Gastrocnemius medialis (tissue), 4 donors: ENCODE measurements at regions not wholly inside any gene's neighbourhood (a gene's known extent, or its start where the extent isn't known, plus 50 kb on each side); places are given as distances from the start of the nearest gene placed in this dataset.

ENCODE experiments used
- ATAC-seq, 2 donors: fragments of 150-250 bp; one replicate each; pipeline ENCODE4 v1.9.1; 2016
- DNase-seq, 2 donors: peaks; one replicate each; pipeline ENCODE4 v3.0.0-alpha.2; 2019
- H3K27ac ChIP-seq, 4 donors: fragments of 200-600 bp; sonication (generic); 1 replicate in 1 of 4; 2 replicates in 3 of 4; pipeline ENCODE4 v1.5.1; 2016 to 2018; ENCODE audit warnings: mild to moderate bottlenecking in 2 of 4, moderate library complexity in 1 of 4
- H3K27me3 ChIP-seq, 3 donors: fragments of 200-600 bp; sonication (generic) in 2 of 3; 1 replicate in 1 of 3; 2 replicates in 2 of 3; pipeline versions ENCODE4 v1.5.1 to v1.6.0; 2016 to 2019; ENCODE audit warnings: mild to moderate bottlenecking in 1 of 3, moderate library complexity in 1 of 3
- H3K36me3 ChIP-seq, 2 donors: fragments of 200-600 bp; sonication (generic) in 1 of 2; one replicate each; pipeline ENCODE4 v1.5.1; 2017 to 2018
- H3K4me1 ChIP-seq, 2 donors: fragments of 200-600 bp; sonication (generic) in 1 of 2; one replicate each; pipeline ENCODE4 v1.5.1; 2016 to 2017; ENCODE audit warnings: mild to moderate bottlenecking in 2 of 2
- H3K4me3 ChIP-seq, 4 donors: fragments of 200-600 bp; sonication (generic) in 3 of 4; 1 replicate in 1 of 4; 2 replicates in 3 of 4; pipeline ENCODE4 v1.5.1; 2016 to 2019; ENCODE audit warnings: mild to moderate bottlenecking in 2 of 4
- H3K9me3 ChIP-seq, 3 donors: fragments of 200-600 bp; sonication (generic) in 2 of 3; 1 replicate in 1 of 3; 2 replicates in 2 of 3; pipeline ENCODE4 v1.5.1; 2016 to 2019
- CTCF ChIP-seq, 5 experiments: fragments of 450-650 bp in 3 of 5; fragments of 200-600 bp in 2 of 5; sonication (generic) in 2 of 5; IDR thresholded peaks in 4 of 5; conservative IDR thresholded peaks in 1 of 5; 1 replicate in 4 of 5; 2 replicates in 1 of 5; pipeline ENCODE4 v1.5.1; 2016 to 2019; ENCODE audit warnings: antibody characterized with exemption in 5 of 5, mild to moderate bottlenecking in 3 of 5, moderate library complexity in 3 of 5
- POLR2A ChIP-seq, 2 donors: fragments of 450-650 bp; IDR thresholded peaks; one replicate each; pipeline ENCODE4 v1.6.1; 2017; ENCODE audit warnings: antibody characterized with exemption in 2 of 2, mild to moderate bottlenecking in 2 of 2, moderate library complexity in 2 of 2
- in situ Hi-C, 4 donors: fragments of 200-750 bp; cut with MboI; loops; one replicate each; pipeline versions ENCODE4 v1.15.0 to v1.8.0; 2017; ENCODE audit warnings: low sequenced_read_pairs in 4 of 4
- intact Hi-C: fragments of 100-400 bp; cut with DNase I; formaldehyde crosslinking; loops from one replicate; pipeline ENCODE4 v1.15.1; 2023; ENCODE audit warnings: low total_unique reads

- H3K4me1 ChIP-seq, result no peaks in the 10 kb centered on the region
- intact Hi-C loops, result no loop called here
- ATAC-seq, result no peak
- H3K27ac ChIP-seq, result no peak overlapping the region
- no peaks in the 10 kb centered on the region for H3K9me3 ChIP-seq
- no peaks in the 10 kb centered on the region for H3K36me3 ChIP-seq
- no peak for DNase-seq
- in situ Hi-C loops, result no loop called here
- TF ChIP-seq CTCF (IDR thresholded peaks at IDR 0.05 in 4 of 5, conservative IDR thresholded peaks at IDR 0.05 in 1 of 5), result no peak
- no peak for TF ChIP-seq POLR2A (IDR thresholded peaks at IDR 0.05)
- no peaks in the 10 kb centered on the region for H3K27me3 ChIP-seq
- no peak overlapping the region for H3K4me3 ChIP-seq
Observed at GRCh38 chr4:131054489-131055019, 1958.6 kb downstream of the C4orf33 start.

- Histone ChIP-seq H3K36me3 (no peaks in the 10 kb centered on the region), H3K4me3 (no peak overlapping the region), H3K4me1 (no peaks in the 10 kb centered on the region), H3K27me3 (no peaks in the 10 kb centered on the region), H3K9me3 (no peaks in the 10 kb centered on the region), H3K27ac (no peak overlapping the region)
- ATAC-seq (no peak), DNase-seq (no peak)
- intact Hi-C loops, result no loop called here
- in situ Hi-C loops, result no loop called here
- no peak for TF ChIP-seq POLR2A (IDR thresholded peaks at IDR 0.05)
- TF ChIP-seq CTCF (IDR thresholded peaks at IDR 0.05 in 4 of 5, conservative IDR thresholded peaks at IDR 0.05 in 1 of 5), result no peak
Observed at GRCh38 chr4:131061734-131062133, 1965.8 kb downstream of the C4orf33 start.

- intact Hi-C loops, result no loop called here
- DNase-seq (no peak), ATAC-seq (no peak)
- Histone ChIP-seq H3K9me3 (no peaks in the 10 kb centered on the region), H3K4me3 (no peak overlapping the region), H3K36me3 (no peaks in the 10 kb centered on the region), H3K4me1 (no peaks in the 10 kb centered on the region), H3K27me3 (no peaks in the 10 kb centered on the region), H3K27ac (no peak overlapping the region)
- in situ Hi-C loops, result no loop called here
- no peak for TF ChIP-seq POLR2A (IDR thresholded peaks at IDR 0.05)
- TF ChIP-seq CTCF (IDR thresholded peaks at IDR 0.05 in 4 of 5, conservative IDR thresholded peaks at IDR 0.05 in 1 of 5), result no peak
Observed at GRCh38 chr4:131063878-131064277, 1967.9 kb downstream of the C4orf33 start.

GRCh38 chr4:131081069-131081468 lies 1985.1 kb downstream of the C4orf33 start:
- Histone ChIP-seq H3K4me3 (no peak overlapping the region), H3K9me3 (no peaks in the 10 kb centered on the region), H3K27me3 (no peaks in the 10 kb centered on the region), H3K4me1 (no peaks in the 10 kb centered on the region), H3K36me3 (no peaks in the 10 kb centered on the region), H3K27ac (no peak overlapping the region)
- intact Hi-C loops (no loop called here), in situ Hi-C loops (no loop called here)
- ATAC-seq (no peak), DNase-seq (no peak)
- TF ChIP-seq CTCF (IDR thresholded peaks at IDR 0.05 in 4 of 5, conservative IDR thresholded peaks at IDR 0.05 in 1 of 5) (no peak), POLR2A (IDR thresholded peaks at IDR 0.05) (no peak)

GRCh38 chr4:131084997-131085396 lies 1989.0 kb downstream of the C4orf33 start:
- in situ Hi-C loops, result no loop called here
- Histone ChIP-seq H3K4me1 (no peaks in the 10 kb centered on the region), H3K36me3 (no peaks in the 10 kb centered on the region), H3K27ac (no peak overlapping the region), H3K9me3 (no peaks in the 10 kb centered on the region), H3K27me3 (no peaks in the 10 kb centered on the region), H3K4me3 (no peak overlapping the region)
- intact Hi-C loops, result no loop called here
- DNase-seq (no peak), ATAC-seq (no peak)
- TF ChIP-seq CTCF (IDR thresholded peaks at IDR 0.05 in 4 of 5, conservative IDR thresholded peaks at IDR 0.05 in 1 of 5), result no peak
- TF ChIP-seq POLR2A (IDR thresholded peaks at IDR 0.05), result no peak
